ENCODE measurements at regions not wholly inside any gene's neighbourhood (a gene's known extent, or its start where the extent isn't known, plus 50 kb on each side); places are given as distances from the start of the nearest gene placed in this dataset.

DNA sequence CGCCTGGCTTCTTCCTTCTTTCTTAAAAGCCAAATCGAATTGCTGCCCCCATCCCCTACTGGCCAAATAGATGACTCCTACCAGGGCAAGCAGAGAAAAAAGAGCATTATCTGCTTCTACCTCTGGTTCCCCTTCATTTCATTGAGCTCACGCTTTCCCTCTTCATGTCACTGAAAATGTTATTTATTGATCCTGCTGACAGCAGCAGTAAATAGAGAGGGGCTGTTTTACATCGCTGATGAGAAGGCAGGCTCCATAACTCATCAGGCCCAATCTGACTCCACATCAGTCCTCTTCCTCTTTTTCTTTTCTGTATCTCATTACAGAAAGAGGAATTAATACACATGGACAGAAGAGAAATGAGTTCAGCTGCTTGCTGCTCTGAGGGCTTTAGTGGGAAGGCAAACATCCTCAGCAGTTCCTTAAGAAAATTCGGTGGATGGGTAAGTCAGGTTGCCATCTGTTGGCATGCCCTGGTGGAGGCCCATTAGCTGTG lies 904.1 kb downstream of the KCNMA1 start:
- no peak for DNase-seq

DNA sequence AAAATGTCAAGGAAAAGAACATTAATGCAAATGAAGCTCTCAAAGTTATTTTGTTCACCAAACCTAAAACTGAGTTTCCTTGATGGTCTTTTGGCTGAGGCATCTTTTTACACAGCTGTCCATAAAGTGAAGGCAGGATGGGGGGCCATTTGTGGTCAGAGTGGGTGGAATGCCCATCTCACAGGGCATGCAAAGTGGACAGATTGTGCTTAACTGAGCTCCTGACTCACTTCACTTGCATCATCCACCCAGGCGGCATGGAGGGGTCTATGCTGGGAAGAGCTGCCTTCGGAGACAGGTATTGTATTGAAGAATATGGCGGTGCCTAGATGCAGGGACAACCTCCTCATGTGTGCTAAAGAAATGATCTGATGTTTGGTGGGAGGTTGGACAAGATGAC lies 905.3 kb downstream of the KCNMA1 start:
- no peak for DNase-seq

DNA sequence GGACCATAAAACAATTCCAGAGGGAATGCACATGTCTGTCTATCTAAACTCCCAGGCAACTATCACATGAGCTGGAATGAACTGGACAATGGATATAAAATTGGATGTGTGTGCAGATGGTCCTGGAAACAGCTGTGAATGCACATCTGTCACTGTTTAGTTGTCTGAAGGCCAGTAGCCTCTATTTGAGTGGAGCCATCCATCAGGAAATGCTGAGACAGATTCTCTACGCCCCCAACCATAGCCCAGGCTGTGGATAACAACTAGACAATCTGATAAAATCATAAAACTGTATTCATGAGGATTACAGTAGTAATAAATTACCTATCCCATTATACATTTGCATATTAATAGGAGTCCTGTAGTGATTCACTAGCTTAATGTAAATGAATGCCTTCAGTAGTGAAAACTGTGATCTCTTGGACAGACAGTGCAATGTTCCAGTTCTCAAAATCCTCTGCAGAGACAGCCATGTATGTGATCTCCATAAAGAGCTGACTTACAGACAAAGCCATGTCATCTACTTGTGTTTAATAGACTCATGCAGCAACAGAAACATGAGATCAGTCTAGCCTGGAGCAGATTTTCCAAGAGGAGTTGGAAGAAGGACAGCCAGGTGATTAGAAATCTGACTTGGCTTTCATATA lies 907.6 kb downstream of the KCNMA1 start:
- no peak for DNase-seq

DNA sequence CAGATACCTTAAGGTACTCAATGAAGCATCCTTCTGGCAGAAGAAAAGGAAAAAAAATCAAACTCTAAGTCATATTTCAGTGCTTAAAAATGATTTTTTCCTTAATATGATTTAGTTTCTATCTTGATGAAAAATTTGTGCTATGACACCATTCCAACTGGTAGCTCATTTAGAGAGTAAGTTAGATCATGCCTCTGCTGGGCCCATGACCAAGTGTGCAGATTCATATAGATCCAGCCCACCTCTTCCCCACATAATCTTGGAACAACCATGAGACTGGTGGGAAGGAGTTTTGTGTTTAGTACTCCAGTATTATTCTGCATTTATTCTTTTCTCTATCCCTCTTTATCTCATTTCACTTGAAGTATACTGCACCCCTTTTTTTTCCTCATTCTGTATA lies 908.3 kb downstream of the KCNMA1 start:
- DNase-seq, result no peak

DNA sequence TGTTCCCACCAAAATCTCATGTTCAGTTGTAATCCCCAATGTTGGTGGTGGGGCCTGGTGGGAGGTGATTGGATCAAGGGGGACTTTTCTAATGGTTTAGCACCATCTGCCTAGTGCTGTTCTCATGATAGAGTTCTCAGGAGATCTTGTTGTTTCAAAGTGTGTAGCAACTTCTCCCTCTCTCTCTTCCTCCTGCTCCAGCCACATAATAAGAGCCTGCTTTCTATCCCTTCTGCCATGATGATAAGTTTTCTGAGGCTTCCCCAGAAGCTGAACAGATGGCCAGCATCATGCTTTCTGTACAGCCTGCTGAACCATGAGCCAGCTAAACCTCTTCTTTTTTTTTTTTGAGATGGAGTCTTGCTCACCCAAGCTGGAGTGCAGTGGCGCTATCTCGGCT lies 910.6 kb downstream of the KCNMA1 start:
- DNase-seq, result no peak

DNA sequence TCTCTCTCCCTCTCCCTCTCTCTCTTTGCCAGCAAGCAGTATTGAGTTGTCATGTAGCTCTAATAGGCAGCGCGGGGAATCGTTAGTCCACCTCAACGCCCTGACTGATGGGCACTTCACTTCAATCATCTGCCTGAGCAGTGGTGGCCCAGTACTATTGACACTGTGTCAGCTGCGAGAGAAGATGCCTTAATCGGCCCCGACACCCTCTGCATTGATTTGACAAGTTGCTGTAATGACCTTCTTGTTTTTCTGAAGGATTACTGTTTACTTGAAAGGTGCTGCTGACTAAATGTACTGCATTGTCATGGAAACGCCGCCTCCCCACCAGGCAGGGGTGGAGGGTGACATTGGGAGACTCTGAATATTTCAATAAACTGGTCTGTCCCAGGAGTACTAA lies 913.8 kb downstream of the KCNMA1 start:
- no peak for DNase-seq

DNA sequence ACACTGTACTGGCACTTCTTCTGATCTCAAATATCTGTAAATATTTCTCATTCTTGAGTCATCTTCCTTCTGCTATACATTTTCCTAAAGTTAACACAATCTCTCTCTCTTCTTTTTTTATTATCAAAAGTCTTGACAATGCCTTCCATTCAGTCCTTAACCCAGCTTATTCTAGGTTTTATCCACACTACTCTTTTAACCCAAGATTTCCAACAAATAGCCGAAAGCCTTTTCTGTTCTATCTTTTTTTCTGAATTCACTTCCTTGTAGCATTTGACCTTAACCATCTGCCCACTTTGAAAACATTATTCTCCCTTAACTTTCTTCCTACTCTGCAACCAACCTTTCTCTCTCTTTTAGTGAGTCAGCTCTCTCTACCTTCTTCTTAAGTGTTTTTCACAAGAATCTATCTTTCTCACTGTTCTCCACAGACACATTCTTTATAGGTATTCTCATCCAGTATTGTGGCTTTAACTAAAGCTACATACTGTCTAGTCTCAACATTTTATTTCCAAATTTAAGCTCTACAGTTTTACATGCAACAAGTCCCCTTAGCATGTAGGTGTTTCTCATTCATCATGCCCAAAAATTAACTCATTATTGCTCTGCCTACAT lies 915.6 kb downstream of the KCNMA1 start:
- DNase-seq, result no peak

DNA sequence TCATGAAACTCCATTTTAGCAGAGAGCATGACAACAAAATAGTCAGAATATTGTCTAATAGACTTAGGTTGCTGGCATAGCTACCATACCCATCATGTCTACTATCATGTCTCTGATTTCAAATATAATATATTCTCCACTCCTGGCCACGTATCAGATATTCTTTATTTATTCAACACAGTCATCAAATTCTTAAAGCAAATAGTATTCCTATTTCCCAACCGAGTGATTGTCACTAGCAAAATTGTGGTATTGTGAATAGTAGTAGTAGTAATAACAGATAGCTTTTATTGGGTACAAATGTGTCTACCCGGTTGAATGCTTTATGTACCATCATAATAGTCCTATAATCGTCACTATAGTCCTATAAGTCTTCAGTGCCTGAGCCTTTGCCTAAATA lies 918.6 kb downstream of the KCNMA1 start:
- no peak for DNase-seq

DNA sequence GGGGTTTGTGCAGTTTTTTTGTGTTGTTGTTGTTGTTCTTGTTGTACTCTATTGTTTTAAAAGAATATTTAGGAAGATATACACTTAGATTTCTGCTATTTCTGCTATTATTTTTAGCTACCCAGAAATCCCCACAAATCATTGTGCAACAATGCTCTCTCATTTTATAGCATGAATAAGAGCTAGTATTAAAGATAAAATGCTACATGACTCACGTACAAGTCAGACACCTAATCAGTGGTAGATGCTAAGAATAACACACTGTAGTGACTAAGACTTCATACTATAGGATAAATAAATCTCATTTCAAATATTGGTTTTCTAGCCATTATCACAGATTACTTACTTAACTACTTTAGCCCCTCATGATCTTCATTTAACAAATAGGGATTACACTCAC lies 920.5 kb downstream of the KCNMA1 start:
- no peak for DNase-seq

DNA sequence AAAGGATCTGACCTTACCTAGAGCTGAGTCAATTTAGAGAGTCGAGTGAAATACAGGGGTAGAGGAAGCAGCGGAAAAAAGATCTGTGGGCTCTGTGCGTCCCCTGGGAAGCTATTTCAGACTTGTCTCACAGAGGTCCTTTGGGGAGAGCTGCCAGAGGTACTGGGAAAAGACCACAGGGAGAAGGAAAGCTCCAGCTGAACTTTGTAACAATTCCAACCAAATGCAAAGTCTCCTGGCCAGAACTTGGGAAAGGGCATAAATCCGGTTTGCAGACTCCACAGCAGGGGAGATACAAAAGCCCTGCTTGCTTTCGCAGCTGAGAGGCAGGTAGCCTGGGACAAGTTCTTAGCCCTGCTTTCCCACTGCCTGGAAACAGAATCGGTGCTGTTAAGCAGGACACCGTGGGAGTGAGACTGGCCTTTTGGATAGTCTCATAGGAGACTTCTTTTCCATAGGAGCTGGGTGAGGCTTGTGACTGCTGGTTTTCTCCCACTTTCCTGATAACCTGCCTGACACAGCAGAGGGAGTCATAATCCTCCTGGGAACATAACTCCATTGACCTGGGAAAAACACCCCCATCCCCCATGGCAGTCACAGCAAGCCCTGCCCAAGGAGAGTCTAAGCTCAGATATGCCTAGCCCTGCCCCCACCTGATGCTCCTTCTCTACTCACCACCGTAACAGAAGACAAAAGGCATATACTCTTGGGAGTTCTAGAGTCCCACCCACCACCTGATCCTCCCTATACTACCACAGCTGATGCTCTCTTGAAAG lies 926.2 kb downstream of the KCNMA1 start:
- DNase-seq, result peak; percentile 0

DNA sequence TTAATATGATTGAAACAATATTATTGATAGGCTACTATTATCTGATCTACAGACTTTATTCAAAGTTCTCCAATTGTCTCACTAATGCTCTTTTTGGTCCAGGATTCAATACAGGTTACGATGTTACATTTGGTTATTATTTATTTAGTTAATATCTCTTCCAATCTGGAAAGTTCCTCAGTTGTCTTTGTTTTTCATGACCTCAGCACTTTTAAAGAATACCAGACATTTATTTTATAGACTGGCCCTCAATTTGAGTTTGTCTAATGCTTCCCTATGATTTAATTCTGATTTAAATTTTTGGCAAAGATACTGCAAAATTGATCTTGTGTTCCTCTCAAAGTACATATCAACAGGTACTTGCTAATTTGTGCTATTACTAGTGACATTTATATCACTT lies 937.4 kb downstream of the KCNMA1 start:
- DNase-seq, result no peak

DNA sequence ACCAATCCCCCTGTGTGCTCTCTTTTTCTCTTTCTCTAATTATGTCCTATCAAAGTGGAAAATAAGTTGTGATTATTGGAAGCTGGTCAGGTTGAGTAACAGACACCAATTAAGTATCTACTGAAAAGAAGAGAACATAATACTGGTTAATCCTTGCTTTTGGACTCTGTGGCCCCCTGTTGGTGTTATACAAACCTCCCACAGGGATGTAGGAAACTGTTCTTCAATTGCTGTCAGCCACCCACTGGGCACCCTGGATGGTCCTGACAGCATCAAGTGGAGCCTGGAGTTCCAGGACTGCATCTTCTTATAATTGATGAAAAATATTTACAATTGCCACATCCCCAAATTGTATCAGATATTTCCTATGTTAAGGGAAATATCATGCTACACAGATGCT lies 939.7 kb downstream of the KCNMA1 start:
- DNase-seq, result no peak

DNA sequence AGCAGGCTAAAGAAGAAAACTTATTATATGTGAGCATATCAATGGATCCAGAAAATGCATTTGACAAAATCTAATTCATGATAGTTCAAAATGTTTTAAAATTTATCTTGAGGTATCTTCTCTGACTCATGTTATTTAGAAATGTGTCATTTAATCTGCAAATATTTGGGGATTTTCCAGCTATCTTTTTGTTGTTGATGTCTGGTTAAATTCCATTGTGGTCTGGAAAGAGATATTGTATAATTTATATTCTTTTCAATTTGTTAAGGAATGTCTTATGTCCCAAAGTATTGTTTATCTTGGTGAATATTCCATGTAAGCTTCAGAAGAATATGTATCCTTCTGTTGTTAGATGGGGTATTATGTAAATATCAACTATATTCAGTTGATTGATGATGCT lies 942.5 kb downstream of the KCNMA1 start:
- DNase-seq, result no peak

DNA sequence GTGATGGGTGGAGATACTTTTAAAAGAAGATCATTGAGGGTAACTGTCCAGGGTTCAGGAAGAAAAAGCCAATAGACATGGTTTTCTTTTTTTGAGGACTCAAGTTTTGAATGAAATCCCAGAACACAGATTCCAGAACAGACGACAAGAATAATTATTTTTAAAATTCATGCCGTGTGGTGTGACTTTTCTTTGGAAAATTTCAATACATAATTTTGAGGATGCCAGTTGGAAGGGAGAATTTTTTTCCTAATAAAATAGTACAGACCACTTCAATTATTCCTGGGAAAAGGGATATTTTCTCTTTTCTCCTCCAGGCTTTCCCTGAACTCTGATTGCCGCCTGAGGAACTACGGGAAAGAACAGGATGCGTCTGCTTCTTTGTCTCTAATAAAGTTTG lies 951.4 kb downstream of the KCNMA1 start:
- DNase-seq, result no peak

DNA sequence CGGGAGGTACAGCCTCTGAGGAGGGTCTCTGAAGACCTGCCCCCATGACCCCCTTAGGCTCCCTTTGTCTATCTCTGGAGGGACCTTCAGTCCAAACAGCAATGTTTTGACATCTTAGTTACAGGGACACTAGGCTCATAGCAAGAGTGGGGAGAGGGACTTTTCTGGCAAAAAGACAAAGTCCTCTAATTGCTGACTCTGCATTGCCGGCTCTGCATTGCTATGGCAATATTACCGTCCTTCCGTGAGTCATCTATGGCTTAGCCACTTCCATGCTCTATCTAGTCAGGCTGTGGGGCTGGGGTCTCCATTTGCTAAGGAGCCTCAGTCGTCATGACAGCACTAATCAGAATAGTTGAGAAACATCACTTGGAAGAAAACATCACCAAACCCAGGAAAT lies 952.6 kb downstream of the KCNMA1 start:
- no peak for DNase-seq

DNA sequence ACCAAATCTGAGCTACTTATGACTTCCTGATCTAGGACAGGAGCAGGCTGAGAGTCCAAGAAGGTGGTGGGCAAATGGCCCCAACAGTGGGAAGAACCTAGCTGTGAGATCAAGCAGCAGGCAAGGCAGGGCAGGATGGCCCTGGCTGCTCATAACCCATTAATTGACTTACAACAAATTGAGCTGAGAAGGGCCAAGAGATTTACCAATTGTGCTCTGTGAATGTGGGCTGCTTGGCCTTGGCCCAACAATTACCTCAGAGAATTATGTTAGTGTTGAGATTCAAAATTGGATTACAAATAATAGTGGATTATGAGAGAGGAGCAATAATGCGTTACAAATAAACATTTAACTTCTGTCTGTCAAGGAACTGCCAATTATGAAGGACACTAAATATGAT lies 956.5 kb downstream of the KCNMA1 start:
- DNase-seq, result no peak

DNA sequence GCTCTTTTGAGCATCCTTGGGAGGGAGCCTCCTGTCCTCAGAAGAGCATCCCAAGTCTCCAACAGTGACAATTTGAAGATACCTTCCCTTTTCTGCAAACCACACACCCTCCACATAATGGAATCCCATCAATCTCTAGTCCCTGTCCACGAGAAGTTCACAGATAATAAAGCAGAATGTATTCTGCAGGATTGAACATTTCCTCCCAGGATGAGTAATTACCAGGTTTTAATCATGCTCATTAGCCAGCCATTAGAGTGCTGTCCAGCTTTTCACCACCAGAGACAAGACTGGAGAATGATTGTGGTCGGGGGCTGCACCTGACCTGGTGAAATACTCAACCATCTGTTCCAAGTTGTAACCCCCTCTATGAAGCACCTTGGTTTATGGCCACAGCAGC lies 958.6 kb downstream of the KCNMA1 start:
- no peak for DNase-seq

DNA sequence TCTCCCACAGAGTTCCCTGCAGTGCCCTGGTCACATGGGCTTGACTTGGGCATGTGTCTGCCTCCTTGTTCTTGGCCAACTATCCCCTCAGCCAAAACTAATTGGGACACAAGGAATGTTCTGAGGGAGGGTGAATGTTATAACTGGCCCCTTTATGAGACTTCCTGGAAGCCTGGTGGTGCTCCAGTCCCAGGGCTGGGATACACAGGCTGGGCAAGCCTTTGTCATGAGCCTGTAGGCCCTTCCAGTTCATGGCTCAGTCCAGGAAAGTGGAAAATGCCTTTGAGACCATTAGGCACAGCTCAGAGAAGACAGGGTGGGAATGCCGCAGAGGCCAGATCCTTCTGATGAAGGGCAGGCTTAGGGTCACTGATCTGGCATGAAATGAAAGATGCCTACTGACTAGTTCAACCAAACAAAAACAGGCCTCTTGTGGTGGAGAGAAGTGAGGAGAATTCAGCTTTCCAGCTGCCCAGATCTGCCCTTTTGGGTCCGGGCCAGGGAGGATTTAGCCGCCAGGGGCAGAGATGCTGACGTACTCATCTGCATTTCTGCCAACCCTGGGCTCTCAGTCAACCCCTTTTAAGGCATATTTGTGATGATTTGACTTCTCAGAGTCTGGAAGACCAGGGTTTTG lies 961.5 kb downstream of the KCNMA1 start:
- no peak for DNase-seq

DNA sequence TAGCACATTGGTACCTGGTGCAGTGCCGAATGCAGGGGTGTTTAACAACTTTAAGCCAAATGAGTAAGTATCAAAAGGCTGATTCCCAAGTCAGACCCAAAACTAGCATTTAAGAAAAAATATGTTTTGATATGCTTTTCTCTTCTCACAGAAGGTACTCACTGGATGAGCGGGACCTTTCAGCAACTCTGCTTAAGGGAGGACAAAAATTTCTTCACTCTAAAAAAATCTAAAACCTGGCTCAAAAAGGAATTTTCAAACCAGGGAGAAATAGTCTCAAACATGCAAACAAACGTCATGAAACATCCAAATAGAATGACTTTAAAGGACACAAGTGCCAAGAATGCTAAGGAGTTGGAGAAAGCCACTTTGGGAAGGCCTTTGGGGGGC lies 962.1 kb downstream of the KCNMA1 start:
- DNase-seq, result no peak

DNA sequence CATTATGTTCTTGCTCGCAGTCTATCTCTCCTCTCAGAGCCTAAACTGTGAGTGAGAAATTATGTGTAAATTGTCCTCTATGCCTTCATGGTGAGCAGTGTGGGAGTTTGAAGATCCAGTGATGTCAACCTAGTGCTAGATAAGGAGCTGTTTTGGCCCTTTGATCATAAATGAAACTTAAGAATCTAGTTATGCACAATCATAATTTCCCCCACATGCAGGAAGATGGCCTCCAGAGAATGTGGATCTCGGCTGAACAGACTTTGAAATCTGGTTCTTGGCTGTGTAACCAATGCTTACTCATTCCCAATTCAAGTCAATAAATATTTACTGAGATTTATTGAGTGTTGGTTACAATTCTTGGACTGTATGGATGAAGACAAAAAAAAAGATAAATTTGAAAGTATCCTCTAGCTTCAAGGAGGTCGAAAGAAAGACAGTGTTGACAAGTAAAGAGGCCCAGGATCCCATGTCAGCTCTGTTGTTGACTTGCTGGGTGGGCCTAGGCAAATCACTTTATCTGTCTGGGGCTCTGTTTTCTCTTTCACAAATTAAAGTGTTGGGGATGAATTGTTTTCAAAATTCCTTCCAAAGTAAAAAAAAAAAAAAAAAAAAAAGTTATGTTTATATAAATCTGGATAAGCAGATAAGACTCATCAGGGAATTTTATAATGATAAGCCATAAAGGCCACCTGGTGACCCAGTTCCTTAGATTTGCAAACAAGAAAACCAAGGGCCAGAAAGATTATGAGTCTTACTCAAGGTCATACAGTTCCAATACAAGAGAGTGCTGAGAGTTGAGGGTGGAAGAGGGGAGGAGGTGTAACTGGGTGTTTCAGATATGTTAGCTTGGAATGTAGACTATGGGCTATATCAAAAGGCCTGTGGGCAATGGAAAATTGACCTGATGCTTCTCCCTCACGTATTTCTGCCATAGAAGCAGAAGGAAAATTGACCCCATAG lies 969.9 kb downstream of the KCNMA1 start:
- no peak for DNase-seq

DNA sequence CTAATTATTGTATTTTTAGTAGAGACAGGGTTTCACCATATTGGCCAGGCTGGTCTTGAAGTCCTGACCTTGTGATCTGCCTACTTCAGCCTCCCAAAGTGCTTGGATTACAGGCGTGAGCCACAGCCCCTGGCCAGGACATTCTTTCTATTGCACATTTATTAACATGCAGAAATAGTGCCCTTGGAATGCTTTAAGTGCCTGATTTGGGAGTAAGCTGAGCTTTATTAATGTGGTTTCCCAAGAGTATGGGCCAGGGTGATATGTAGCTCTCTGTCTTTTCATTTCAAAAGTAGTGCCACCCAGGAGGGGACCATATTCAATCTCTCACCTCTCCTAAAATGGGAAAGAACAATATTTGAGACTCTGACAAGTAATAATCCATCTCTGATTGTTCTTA lies 970.7 kb downstream of the KCNMA1 start:
- DNase-seq, result no peak

DNA sequence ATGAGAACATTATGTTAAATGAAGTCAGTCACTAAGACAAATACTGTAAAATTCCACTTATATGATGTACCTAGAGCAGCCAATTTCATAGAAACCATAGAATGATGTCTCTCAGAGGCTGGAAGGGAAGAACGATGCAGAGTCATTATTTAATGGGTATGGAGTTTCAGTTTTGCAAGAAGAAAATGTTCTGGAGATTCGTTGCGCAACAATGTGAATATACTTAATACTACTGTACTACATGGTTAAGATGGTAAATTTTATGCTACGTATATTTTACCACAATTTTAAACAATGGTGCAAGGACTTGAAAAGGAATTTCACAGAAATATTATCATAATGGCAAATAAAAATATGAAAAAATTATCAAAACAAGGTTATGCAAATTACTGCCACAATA lies 972.6 kb downstream of the KCNMA1 start:
- DNase-seq, result no peak
